Activated CD8-positive, alpha-beta memory T cell treated with anti-CD3 and anti-CD28 coated beads for 1 hour (primary cell): ENCODE measurements at regions not wholly inside any gene's neighbourhood (a gene's known extent, or its start where the extent isn't known, plus 50 kb on each side); places are given as distances from the start of the nearest gene placed in this dataset.
"Not testable (repeated sequence)": the region's sequence is repeated elsewhere in the genome, so short reads cannot be mapped to it uniquely, and the experiment has no call there.

Experiments
- DNase-seq, 2 donors: peaks; one replicate each; pipeline ENCODE4 v3.0.0-alpha.2; 2020; ENCODE audit warnings: low read depth in 1 of 2; ENCODE audit errors: extremely low read depth in 1 of 2

DNA sequence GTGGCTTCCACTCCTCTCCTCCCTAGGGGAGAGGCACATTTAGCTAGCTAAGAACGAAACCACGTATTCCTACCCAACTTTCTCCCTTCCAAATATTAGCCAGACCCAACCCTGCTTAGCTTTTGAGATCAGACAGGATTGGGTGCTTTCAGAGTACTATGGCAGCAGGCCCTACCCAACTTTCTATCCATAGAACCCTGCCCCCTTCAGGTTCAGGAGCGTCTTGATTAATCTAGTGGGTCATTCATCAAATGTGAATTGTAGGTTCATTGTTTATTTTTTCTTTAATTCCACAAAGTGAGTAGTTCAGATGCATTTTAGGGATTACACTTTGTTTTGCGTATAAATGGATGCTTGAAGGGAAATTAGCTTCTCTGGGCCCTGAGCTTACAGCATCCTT, 188.3 kb downstream of the MIB1 start:
- DNase-seq, result no peak

DNA sequence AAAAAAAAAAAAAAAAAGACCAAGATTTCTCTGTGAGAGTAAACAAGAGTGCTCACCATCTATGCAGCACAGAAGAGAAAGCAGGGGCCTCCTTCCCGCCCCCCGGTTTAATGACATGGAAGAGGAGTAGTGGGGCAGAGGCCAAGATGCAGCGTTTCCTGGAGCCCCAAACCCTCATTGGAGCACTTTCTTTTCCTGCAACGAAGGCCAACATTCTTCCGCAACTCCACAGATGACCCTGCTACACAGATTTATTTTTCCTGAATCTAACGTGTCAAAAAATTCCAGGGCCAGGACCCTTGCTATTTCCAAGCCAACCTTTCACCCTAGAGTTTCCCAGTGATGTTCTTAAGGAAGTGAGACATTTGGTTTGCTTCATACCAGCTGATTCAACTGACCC, 189.6 kb downstream of the MIB1 start:
- no peak for DNase-seq

DNA sequence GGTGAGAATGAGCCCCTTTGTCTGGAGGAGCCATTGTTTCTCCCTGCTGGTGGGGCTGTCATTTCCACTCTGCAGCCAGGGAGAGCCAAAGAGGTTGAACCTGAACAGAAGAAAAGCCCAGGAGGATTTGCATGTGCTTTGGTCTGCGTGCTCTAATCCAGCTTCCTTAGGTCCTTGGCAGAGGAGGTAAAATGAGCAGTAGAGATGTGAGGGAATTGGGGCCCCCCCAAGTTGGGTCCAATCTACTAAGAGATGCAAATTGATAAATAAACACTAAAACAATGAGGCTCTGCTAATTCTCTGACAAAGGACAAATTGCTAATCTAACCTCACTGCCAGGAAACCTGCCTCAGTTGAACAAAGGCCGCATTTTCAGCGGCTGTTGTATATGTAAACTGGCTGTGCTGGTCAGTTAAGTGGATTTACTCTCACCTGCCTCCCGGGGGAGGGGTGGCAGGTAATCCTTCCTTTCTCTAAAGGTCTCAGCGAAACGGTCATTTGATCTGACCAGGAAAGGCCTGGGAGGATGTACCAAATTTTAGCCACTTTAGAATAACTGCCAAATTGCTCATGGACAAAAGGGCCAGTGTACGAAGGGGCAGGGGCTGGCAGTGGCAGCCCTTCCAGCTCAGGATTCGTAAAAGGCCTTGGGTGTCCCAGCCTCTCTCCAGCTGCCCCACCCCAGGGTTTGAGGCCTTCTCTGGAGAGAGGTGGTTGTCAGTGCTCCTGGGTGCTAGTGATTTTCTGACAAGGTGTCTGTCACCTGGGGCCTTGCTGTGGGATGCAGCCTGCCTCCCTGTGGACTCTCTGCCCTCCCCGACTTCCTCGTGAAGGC, 193.6 kb downstream of the MIB1 start:
- DNase-seq, result no peak

DNA sequence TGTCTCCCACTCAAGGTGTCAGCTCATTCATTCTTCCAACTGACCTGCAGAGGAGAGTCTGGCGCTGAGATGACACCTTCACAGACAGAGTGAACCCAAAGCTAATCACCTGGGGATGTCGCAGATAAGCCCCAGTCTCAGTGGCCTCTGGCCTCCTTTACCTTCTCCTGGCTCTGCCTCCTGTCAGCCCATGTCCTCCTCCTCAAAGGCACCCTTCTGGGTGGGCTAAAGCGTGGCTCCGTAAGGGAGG, 194.1 kb downstream of the MIB1 start:
- DNase-seq, result no peak

DNA sequence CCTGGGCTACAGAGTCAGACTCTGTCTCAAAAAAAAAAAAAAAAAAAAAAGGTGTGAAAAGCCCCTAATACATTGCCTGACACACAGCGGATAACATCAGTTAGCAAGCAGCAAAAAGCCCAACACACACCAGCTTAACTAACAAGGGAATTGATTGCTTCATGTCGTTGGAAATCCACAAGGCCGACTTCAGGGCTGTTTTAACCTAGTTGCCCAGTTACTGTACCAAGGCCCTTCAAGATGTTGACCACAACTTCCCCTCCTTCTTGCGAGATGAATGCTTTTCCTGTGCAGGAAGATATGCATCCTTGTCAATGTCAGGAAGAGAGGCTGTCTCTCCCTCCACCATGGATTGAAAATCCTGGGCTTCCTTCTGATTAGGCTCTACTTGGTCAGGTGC, 202.9 kb downstream of the MIB1 start:
- no peak for DNase-seq

DNA sequence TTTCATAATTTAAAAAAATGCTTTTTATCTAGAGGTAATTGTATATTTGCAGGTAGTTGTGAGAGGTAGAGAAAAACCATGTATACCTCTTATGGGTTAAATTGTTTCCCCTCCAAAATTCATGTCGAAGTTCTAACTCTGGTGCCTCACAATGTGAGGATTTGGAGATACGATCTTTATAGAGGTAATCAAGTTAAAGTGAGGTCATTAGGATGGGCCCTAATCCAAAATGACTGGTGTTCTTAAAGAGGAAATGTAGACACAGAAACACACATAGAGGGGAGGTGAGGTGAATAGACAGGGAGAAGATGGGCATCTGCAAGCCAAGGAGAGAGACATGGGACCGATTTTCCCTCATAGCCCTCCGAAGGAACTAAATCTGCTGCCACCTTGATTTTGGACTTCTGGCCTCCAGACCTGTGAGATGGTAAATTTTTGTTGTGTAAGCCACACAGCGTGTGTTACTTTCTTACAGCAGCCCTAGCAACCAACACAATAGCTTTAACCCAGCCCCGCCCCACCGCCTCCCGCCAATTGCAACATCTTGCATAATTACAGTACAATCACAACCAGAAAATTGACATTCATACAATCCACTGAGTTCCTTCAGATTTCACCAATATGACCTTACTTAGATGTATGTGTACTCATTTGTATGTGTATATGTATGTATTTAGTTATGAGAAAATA, 208.9 kb downstream of the MIB1 start:
- no peak for DNase-seq

DNA sequence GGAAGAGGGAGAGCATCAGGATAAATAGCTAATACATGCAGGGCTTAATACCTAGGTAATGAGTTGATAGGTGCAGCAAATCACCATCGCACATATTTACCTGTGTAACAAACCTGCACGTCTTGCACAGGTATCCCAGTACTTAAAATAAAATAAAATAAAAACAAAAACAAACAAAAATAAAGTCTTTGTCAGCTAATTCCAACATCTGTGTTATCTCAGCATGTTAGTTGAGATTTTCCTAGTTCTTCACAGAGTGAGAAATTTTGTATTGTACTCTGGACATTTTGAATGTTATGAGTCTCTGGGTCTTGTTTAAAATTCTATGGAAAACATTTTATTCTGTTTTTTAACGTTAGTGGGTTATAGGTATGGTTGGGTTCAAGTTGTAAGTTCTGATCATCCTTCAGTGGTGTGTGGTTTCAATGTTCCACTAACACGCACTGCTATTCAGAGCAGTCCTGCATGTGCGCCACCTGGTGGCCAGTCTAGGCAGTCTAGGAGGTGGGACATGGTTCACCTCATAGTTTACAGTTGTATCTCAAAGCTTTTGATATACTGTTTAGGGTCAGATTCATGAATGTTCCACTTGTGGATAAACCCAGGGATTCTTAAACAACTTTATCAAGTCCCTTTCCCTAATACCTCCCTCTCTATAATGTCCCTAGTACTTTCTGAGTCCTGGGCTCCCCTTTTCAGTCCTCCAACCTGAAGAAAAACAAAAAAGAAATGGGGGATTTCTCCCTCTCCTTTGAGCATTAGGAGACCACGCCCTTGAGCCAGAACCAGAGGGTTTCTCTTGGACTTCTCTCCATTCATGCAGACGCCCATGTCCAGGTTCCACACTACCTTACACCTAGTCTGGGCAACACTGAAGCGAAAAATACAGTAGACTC, 213.4 kb upstream of the GATA6 start:
- peak; percentile 39 to 78 for DNase-seq

DNA sequence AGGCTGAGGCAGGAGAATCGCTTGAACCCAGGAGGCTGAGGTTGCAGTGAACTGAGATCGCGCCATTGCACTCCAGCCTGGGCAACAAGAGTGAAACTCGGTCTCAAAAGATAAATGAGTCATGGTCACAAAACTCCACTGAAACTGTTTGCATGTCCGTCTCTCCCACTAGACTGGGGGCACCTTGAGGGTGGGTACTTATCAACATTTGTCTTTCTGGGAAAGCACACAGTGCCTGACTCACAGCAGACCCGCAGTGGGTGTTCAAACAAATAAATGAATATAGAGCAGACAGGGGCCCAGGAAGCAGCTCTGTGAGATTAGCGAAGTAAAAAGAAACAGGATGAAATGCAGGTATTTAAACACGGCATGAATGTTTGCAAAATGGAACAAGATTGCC, 211.1 kb upstream of the GATA6 start:
- DNase-seq, result no peak

DNA sequence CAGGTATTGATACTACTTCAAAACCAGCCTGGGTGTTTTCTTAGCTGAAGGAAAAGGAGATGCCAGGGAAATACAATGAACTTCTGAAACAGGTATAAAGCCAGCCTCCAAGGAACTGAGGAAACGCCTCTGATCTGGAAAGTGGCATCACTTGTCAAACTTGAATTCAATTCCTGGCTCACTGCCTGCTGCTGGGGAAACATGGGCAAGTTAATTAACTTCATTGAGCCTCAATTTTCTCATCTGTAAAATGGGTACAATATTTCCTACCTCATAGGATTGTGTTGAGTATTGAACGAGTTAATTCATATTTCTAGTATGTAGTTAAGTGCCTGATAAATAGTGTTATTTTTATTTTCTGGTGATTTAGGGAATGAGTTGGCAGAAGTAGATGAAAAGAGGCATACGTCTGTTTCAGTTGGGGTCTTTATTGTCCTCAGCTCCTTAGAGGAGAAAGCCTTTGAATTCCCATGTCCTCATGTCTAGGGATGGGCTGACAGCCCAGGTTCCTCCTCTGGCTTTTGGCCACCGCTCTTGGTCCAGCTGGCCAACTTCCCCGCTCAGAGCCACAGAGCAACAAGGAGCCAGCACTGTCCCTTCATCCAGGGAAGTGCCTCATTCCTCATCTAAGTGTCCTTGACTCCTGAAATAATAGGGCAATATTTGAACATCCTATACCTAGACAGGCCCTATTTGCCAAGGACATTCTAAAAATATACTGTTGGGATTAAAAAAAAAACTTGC, 210.5 kb upstream of the GATA6 start:
- no peak for DNase-seq

DNA sequence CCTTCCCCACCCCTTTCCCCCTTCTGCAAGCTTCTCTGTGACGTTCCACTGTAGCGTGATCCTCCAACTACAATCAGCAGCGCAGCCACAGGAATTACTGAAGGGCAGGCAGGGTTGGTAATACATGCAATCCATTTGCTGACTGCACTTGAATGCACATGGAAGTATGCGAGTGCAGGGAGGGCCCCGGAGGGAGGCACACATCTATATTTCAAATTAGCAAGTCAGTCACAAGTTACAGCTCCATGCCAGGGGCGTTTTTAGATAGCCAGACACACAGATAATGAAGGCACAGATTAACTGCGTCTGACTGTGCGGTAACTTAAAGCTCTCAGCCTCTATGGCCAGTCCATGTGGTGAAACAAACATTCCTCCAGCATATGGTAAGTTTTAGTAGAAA, 209.2 kb upstream of the GATA6 start:
- DNase-seq, result no peak

DNA sequence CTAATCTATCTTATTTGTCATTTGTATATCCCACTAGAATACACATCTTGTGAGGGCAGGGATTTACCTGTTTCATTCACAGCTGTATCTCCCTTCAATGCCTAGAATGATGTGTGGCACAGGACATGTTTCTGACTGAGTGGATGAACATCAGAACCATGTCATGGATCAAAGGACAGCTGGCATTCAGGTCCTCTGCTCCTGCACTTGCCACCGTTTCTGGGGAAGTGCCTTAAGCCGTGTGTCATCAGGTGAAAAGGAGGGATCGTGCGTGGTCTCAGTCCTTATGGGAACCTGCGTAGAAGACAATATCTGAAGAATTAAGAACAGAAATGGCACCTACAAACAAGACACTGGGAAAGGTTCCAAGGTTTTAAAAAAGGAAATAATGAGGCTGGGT, 206.1 kb upstream of the GATA6 start:
- no peak for DNase-seq

DNA sequence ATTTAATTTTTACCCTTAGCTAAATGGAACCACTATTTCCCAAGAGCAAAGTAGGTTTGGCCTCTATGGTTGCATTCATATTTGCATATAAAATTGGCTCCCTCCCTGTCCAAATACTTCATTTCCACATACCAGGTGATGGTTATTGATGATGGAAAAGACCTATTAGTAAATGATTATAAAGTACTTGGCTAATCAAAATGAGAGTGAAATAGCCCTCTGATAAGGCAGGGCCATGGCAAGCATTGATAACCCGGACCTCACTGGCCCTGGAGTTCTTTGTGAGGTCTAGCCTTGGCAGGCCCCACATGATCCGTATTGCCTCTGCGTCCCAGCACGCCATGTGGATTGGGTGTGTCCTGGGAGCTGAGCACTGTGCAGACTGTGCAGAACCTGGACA, 201.1 kb upstream of the GATA6 start:
- no peak for DNase-seq

DNA sequence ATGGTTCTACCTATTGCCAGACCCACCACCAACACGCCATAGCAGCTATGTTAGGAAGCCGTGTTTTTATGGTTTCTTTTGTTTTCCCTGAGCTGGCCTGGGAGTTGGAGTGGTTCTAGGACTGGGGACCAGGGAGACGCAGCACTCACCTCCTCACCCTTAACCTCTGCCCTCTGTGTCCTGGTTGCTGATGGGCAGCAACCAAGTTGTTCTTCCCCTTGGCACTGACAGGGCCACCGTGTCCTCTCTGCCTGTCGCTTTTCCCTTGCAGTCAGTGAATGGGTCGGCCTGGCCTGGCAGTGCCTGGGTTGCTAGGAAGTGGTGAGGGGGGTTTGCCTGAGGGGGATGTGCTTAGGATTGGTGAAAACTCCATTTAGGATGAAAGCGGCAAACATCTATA, 197.1 kb upstream of the GATA6 start:
- DNase-seq, result no peak

DNA sequence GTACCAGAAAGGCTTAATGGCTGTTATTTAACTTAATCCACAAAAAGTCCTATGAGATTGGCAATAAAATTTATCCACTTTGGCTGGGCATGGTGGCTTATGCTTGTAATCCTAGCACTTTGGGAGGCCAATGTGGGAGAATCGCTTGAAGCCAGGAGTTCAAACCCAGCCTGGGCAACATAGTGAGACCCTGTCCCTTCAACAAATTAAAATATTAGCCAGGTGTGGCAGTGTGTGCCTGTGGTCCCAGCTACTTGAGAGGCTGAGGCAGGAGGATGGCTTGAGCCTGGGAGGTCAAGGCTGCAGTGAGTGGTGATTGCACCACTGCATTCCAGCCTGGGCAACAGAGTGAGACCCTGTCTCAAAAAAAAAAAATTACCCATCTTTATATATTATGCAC, 193.4 kb upstream of the GATA6 start:
- DNase-seq, result not testable (repeated sequence)

DNA sequence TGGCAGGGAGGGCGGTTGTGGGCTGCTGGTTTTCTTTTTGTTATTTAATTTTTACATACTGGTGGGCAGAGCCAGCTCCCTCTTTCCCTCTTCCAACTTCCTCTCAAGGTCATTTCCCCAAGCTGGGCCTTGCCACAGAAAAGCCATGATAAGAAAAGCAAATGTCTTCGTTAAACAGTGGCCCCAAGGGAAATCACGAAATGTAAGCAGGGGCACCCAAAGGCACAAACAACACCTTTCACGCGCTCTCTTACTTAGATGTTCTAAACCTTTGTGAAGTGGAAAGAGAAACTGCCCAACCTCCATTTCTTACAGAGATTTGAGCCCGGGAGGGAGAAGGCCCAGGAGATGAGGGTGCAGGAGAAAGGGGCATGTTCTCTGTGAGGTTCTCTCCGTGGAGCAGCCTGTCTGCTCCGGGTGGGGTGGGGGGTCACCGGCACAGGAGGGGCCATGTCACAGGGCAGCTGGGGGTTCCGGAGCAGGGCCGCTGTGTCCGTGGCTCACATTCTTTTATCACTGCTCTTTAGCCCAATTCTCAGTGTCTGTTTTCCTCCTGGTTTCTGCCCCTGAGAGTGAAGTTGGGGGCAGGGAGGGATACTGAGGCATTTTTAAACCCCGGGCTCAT, 190.7 kb upstream of the GATA6 start:
- no peak for DNase-seq

DNA sequence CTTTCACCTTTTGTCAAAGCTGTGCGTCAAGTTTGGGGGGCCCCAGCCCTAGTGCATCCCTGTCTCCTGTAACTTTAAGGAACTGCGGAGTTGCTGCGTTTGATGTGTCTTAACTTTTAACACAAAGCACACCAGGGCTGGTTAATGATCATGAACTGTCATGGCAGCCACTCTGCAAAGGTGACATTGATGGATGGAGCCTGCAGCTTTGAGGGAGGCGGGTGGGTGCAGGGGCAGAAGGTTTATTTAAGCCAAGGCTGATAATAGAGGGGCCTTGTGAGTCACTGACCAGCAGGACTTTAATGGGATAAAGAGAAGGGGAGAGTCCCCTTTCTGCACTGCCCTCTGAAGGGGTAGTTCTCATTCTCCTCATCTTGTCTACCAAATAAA, 190.2 kb upstream of the GATA6 start:
- DNase-seq, result no peak

DNA sequence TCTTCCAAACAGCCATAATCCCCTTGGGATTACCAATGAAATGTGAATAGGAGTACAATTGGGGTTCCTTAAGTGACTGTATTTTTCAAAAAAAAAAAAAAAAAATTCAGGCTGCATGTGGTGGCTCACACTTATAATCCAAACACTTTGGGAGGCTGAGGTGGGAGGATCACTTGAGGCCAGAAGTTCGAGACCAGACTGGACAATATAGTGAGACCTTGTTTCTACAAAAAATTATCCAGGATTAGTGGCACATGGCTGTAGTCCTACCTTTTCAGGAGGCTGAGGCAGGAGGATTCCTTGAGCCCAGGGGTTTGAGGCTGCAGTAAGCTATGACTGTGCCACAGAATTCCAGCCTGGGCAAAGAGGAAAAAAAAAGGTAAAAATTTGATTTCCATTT, 189.6 kb upstream of the GATA6 start:
- DNase-seq, result no peak

DNA sequence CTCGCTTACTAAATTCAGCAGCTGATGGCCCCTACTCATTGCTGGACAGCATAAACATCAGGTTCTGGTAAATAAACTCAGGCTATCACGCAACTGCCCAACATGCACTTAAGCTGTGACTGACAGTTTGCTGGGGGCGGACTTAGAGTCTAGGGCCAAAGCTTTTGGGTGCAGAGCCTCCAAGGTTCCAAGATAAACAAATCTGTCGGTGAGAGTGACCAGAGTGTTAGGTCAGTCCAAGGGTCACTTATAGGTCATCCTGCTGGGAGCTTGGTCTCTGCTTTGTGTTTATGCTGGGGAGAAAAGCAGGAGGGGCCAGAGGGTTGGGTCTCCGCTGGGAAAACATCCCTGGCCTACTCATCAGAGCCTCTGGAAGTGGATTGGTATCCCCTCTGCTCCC, 188.6 kb upstream of the GATA6 start:
- DNase-seq, result no peak

DNA sequence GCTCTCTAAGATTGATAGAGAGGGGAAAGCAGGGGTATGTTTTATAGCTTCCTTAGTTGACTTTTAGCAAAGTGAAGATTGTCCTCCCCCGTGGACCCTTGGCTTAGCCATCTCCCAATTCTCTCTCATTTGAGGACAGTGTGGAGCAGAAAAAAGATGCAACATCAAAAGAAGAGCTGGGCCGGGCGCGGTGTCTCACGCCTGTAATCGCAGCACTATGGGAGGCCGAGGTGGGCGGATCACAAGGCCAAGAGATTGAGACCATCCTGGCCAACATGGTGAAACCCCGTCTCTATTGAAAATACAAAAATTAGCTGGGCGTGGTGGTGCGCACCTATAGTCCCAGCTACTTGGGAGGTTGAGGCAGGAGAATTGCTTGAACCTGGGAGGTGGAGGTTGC, 187.9 kb upstream of the GATA6 start:
- DNase-seq, result not testable (repeated sequence)

DNA sequence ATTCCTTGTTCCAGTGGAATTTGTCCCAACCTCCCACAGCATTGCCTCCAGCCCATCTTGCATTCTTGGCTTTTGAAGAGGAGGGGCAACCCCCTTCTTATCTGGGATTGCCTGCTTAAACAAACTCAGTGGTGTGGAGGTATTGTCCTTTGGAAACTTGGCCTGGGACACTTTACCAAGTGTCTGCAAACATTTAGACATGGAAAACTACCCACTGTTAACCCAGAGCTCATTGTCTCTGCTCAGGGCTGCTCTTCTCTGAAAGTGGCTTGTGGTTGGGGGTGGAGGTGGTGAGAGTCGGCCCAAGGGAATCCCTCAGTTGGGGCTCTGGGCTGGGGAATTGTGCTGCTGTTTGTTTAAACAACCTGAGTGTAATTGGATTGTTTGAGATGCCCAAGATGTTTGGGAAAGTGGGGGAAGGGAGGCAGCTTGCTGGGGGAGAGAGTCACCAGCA, 178.3 kb upstream of the GATA6 start:
- DNase-seq, result no peak

DNA sequence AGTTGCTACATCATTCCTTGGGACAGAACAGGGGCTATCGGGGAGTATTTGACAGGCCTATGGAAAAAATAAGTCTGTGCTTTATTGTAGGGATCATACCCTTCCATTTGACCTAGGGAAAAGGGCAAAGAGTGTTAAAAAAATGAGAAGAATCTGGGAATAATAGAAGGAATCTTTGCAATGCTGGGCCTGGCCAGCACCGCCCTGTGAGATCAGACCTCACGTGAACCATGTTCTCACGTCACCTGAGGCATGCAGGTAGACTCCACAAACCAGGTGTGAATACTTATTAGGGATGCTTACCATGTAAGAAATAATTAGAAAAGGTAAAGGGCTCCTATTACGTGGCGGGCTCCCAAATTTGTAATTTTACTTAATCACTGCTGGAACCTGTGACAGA, 177.5 kb upstream of the GATA6 start:
- DNase-seq, result no peak
